ENCODE measurements at regions not wholly inside any gene's neighbourhood (a gene's known extent, or its start where the extent isn't known, plus 50 kb on each side); places are given as distances from the start of the nearest gene placed in this dataset.
A peak's percentile ranks its signal among the peaks of the same experiment; 100 is the strongest.

DNA sequence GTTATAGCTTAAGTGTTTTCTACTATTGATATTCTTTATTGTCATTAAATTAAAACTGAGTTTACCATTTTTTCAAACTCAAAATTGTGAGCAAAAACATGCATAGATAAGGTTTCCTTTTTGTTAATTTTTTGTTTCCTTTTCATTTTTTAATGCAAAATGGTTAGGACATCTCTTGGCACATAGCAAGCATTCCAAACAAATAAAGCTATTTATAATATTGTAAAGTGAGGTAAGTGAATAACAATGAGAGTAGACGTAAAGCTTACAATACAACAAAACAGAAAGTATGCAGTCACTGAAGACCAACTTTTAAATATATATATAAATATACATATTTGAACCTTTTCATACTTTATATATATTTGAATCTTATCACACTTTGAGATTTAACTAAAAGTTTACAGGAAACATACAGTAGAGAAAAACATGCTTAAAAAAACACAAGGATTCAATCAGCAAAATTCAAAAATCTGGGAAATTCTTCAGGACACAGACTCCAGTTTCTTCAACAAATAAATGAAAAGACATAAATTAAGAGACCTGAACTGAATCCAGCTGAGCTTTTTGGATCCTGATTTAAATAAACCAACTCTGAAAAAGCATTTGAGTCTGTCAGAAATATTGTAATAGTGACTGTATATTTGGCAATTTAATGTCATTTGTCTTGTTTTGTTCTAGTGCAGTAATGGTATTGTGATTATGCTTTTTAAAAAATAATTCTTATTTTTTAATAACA, 67.5 kb upstream of the SAMSN1 start:
- H3K4me1 ChIP-seq (replicated peaks in 1 of 2; ENCODE audit: control insufficient read depth in 2 of 2, insufficient read depth in 2 of 2, low read length in 2 of 2): peaks cover 0 to 6% of the 10 kb centered on the region in 2 experiments; a peak in 1 of 5 replicates
- H2AFZ ChIP-seq (ENCODE audit: low read depth, low read length): 0 out of 2 replicates have a peak overlapping the region, but pooled peaks have one; percentile 63
- 100% methylated on average over 1 of the region's 1 CpG for WGBS (ENCODE audit: insufficient coverage, low coverage, missing lambda C conversion rate)
- no peaks in the 10 kb centered on the region for H3K9me3 ChIP-seq (replicated peaks; ENCODE audit: control insufficient read depth, insufficient read depth, low read depth, low read length)
- no peaks in the 10 kb centered on the region for H4K20me1 ChIP-seq (replicated peaks; ENCODE audit: control insufficient read depth, insufficient read depth, low read length)
- no peaks in the 10 kb centered on the region for H3K36me3 ChIP-seq (ENCODE audit: control insufficient read depth, insufficient read depth, low read length)
- CTCF ChIA-PET (ENCODE audit: low intra/inter-chr PET ratio): no interaction called here
- intact Hi-C loops (cut with micrococcal nuclease) (no loop called here), in situ Hi-C loops (cut with MboI) (no loop called here)
- POLR2A ChIA-PET: interaction anchor here (0.7 kb wide), 1 partner anchor 158 kb away, joined by 3 read pairs; no protein-coding TSS in a partner anchor
- FAIRE-seq (no peak), DNase-seq (ENCODE audit: extremely low read depth in 1 of 4, low spot score in 3 of 4) (no peak), ATAC-seq (no peak)
- no peaks in the 10 kb centered on the region for H3K9me1 ChIP-seq (ENCODE audit: control insufficient read depth, insufficient read depth, low read length)
- H3K9ac ChIP-seq (ENCODE audit: insufficient read depth in 1 of 2, low read depth in 2 of 2, low read length in 2 of 2): no peak overlapping the region
- no peaks in the 10 kb centered on the region for H3K79me2 ChIP-seq (ENCODE audit: control insufficient read depth, insufficient read depth, low read length)
- no peak overlapping the region for H3K4me3 ChIP-seq
- no TSS peak for BruUV-seq (replicated peaks)
- no peak overlapping the region for H3K4me2 ChIP-seq (ENCODE audit: insufficient read depth, low read length)
- no peak overlapping the region for H3K27ac ChIP-seq (ENCODE audit: extremely low read depth, low read depth, low read length)
- no peaks in the 10 kb centered on the region for H3K27me3 ChIP-seq (ENCODE audit: control insufficient read depth in 2 of 2, insufficient read depth in 2 of 2, low read length in 2 of 2)
- TF ChIP-seq, protein P1, sequence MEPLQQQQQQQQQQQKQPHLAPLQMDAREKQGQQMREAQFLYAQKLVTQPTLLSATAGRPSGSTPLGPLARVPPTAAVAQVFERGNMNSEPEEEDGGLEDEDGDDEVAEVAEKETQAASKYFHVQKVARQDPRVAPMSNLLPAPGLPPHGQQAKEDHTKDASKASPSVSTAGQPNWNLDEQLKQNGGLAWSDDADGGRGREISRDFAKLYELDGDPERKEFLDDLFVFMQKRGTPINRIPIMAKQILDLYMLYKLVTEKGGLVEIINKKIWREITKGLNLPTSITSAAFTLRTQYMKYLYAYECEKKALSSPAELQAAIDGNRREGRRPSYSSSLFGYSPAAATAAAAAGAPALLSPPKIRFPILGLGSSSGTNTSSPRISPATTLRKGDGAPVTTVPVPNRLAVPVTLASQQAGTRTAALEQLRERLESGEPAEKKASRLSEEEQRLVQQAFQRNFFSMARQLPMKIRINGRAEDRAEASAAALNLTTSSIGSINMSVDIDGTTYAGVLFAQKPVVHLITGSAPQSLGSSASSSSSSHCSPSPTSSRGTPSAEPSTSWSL (CRISPR knock-in tag; IDR thresholded peaks at IDR 0.05; ENCODE audit: borderline replicate concordance): no peak
- no peak for TF ChIP-seq HMG20A (CRISPR knock-in tag; conservative IDR thresholded peaks at IDR 0.05)
- TF ChIP-seq ZNF217 (CRISPR knock-in tag; IDR thresholded peaks at IDR 0.05): no peak
- TF ChIP-seq, protein P2, sequence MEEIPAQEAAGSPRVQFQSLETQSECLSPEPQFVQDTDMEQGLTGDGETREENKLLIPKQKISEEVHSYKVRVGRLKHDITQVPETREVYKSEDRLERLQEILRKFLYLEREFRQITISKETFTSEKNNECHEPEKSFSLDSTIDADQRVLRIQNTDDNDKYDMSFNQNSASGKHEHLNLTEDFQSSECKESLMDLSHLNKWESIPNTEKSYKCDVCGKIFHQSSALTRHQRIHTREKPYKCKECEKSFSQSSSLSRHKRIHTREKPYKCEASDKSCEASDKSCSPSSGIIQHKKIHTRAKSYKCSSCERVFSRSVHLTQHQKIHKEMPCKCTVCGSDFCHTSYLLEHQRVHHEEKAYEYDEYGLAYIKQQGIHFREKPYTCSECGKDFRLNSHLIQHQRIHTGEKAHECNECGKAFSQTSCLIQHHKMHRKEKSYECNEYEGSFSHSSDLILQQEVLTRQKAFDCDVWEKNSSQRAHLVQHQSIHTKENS (CRISPR knock-in tag; IDR thresholded peaks at IDR 0.05): no peak
- TF ChIP-seq ERF (CRISPR knock-in tag; IDR thresholded peaks at IDR 0.05): no peak
- TF ChIP-seq ZNF165 (CRISPR knock-in tag; IDR thresholded peaks at IDR 0.05; ENCODE audit: borderline replicate concordance): no peak
- TF ChIP-seq, protein P3, sequence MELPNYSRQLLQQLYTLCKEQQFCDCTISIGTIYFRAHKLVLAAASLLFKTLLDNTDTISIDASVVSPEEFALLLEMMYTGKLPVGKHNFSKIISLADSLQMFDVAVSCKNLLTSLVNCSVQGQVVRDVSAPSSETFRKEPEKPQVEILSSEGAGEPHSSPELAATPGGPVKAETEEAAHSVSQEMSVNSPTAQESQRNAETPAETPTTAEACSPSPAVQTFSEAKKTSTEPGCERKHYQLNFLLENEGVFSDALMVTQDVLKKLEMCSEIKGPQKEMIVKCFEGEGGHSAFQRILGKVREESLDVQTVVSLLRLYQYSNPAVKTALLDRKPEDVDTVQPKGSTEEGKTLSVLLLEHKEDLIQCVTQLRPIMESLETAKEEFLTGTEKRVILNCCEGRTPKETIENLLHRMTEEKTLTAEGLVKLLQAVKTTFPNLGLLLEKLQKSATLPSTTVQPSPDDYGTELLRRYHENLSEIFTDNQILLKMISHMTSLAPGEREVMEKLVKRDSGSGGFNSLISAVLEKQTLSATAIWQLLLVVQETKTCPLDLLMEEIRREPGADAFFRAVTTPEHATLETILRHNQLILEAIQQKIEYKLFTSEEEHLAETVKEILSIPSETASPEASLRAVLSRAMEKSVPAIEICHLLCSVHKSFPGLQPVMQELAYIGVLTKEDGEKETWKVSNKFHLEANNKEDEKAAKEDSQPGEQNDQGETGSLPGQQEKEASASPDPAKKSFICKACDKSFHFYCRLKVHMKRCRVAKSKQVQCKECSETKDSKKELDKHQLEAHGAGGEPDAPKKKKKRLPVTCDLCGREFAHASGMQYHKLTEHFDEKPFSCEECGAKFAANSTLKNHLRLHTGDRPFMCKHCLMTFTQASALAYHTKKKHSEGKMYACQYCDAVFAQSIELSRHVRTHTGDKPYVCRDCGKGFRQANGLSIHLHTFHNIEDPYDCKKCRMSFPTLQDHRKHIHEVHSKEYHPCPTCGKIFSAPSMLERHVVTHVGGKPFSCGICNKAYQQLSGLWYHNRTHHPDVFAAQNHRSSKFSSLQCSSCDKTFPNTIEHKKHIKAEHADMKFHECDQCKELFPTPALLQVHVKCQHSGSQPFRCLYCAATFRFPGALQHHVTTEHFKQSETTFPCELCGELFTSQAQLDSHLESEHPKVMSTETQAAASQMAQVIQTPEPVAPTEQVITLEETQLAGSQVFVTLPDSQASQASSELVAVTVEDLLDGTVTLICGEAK (IDR thresholded peaks at IDR 0.05): no peak
- TF ChIP-seq, protein P3 (CRISPR knock-in tag; IDR thresholded peaks at IDR 0.05): no peak
- TF ChIP-seq NONO (IDR thresholded peaks at IDR 0.05; ENCODE audit: low read depth in 2 of 2, low read length in 1 of 2): no peak
- no peak for TF ChIP-seq HIVEP1 (CRISPR knock-in tag; IDR thresholded peaks at IDR 0.05)
- TF ChIP-seq NBN (IDR thresholded peaks at IDR 0.05; ENCODE audit: low read depth): no peak

Data from K562 (cell line).